AG04450 (cell line): ENCODE measurements at regions not wholly inside any gene's neighbourhood (a gene's known extent, or its start where the extent isn't known, plus 50 kb on each side); places are given as distances from the start of the nearest gene placed in this dataset.

Experiments used
- CTCF ChIA-PET: fragments of 300-600, 350-600 bp; formaldehyde crosslinking; extraction: SDS; loops from one replicate; lab custom pipeline; 2022; ENCODE audit warnings: antibody characterized with exemption, inconsistent platforms; lab: Charles Lee
- POLR2A ChIA-PET: fragments of 350-600 bp; formaldehyde crosslinking; extraction: SDS; loops from one replicate; lab custom pipeline; 2021; ENCODE audit warnings: antibody characterized with exemption, inconsistent platforms; lab: Yijun Ruan, JAX
- DNase-seq: peaks from one replicate; pipeline ENCODE4 v3.0.0-alpha.2; 2011; ENCODE audit warnings: low read depth, low spot score
- H3K27ac ChIP-seq: one replicate; pipeline ENCODE4 v1.5.1; 2012; ENCODE audit warnings: low read depth, low read length, control low read depth
- H3K27me3 ChIP-seq: one replicate; pipeline ENCODE4 v1.6.0; 2012; ENCODE audit warnings: low read length; ENCODE audit not compliant: control insufficient read depth, insufficient read depth
- H3K4me3 ChIP-seq: 2 replicates; pipeline ENCODE4 v1.5.1; 2011; ENCODE audit warnings: mild to moderate bottlenecking, low read depth, low read length, control low read depth
- H3K9me3 ChIP-seq: 2 replicates; pipeline ENCODE4 v1.5.1; 2012; ENCODE audit warnings: low read length; ENCODE audit not compliant: control insufficient read depth, insufficient read depth
- TF ChIP-seq, protein P1 (sequence below): IDR thresholded peaks from 2 replicates; pipeline ENCODE4 v1.5.1; 2011; ENCODE audit warnings: low read depth, low read length, control low read depth, inconsistent platforms

DNA sequence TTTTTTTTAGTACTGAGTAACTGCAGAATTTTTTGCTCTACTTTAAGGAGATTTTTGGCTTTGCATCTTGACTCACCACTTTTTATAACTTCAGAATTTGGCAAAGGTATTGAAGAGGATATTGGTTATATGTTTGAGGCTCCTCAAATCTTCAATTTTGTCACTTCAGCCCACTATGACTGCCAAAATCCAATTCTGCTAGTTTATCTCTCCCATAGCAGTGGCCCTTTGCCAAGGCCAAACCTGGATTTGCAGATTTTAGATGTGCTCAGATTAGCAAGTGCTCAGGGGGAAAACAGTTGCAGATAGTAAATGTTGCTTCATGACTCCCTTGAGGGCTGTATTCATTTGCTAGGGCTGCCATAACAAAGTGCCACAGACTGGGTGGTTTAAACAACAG, 427.5 kb downstream of the ADRA2A start:
- POLR2A ChIA-PET = no interaction called here
- Histone ChIP-seq H3K27ac (no peak overlapping the region), H3K4me3 (no peak overlapping the region), H3K9me3 (peaks cover 7% of the 10 kb centered on the region; the same call in 1 of the 2 replicates), H3K27me3 (no peaks in the 10 kb centered on the region)
- CTCF ChIA-PET = no interaction called here
- no peak for DNase-seq
- TF ChIP-seq, protein P1, sequence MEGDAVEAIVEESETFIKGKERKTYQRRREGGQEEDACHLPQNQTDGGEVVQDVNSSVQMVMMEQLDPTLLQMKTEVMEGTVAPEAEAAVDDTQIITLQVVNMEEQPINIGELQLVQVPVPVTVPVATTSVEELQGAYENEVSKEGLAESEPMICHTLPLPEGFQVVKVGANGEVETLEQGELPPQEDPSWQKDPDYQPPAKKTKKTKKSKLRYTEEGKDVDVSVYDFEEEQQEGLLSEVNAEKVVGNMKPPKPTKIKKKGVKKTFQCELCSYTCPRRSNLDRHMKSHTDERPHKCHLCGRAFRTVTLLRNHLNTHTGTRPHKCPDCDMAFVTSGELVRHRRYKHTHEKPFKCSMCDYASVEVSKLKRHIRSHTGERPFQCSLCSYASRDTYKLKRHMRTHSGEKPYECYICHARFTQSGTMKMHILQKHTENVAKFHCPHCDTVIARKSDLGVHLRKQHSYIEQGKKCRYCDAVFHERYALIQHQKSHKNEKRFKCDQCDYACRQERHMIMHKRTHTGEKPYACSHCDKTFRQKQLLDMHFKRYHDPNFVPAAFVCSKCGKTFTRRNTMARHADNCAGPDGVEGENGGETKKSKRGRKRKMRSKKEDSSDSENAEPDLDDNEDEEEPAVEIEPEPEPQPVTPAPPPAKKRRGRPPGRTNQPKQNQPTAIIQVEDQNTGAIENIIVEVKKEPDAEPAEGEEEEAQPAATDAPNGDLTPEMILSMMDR = no peak

DNA sequence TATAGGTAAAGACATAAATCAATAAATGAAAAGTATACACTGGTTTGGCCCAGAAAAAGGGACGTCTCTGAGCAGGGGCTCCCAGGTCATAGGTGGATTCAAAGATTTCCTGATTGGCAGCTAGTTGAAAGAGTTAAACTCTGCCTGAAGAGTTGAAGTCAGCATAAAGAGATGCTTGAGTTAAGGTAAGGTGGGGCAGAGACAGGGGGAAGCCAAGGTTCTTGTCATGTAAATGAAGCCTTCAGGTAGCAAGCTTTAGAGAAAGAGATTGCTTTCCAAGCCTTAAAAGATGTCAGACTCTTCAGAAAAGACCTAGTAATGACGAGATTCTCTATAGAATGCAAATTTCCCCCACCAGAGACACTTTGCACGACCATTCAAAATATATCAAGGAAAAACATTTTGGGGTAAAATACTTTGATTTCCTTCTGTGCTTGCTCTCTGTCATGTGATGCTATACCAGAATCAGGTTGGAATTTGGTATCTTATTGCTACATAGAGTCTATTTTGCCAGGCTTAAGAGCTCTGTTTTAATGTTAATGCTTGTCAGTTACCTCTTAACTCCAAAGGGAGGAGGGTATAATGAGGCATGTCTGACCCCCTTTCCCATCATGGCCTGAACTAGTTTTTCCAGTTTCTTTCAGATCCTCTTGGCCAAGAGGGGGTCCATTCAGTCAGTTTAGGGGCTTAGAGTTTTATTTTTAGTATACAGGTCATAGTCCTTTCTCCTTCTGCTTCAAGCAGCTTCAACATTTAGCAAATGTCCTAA, 429.6 kb downstream of the ADRA2A start:
- DNase-seq = no peak
- Histone ChIP-seq H3K4me3 (no peak overlapping the region), H3K9me3 (peaks cover 7% of the 10 kb centered on the region; the same call in 1 of the 2 replicates), H3K27me3 (no peaks in the 10 kb centered on the region), H3K27ac (no peak overlapping the region)
- ChIA-PET CTCF (no interaction called here), POLR2A (no interaction called here)
- TF ChIP-seq, protein P1 = no peak

DNA sequence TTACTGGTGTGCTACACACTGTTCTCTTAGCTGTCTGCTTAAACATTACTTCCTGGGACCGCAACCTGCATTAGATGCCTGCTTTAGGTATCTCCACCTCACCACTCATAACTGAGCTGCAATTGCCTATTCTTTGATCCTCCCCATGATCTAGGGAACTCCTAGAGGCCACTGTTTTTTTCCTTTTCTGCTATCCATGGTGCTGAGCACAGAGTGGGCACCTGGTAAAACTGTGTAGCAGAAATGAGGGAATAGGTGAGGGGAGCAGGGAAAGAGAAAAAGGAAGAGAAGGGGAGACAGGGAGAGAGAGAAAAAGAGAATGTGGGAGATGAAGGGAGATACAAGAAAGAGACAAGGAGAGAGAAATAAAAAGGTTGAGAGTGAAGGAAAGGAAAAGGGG, 434.9 kb downstream of the ADRA2A start:
- no peaks in the 10 kb centered on the region for H3K27me3 ChIP-seq
- CTCF ChIA-PET = no interaction called here
- DNase-seq = no peak
- TF ChIP-seq, protein P1 = no peak
- no peak overlapping the region for H3K27ac ChIP-seq
- POLR2A ChIA-PET = no interaction called here
- H3K9me3 ChIP-seq = peaks cover 9% of the 10 kb centered on the region; the same call in 1 of the 2 replicates
- H3K4me3 ChIP-seq = no peak overlapping the region

DNA sequence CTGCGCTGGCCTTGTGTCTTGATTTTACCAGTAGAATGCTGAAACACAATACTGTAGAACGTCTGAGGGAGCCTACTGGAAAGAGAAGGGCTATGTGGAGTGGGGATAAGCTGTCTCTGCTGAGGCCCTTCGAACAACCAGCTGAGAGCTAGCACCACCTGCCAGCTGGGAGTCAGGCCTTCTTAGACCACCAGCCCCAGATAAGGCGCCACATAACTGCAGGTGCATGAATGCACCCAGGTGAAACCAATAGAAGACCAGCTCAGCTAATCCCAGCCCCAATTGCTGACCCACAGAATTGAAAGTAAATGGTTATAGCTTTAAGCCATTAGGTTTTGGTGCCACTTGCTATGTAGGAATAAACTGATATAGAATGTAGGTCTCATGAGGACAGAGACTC, 438.4 kb downstream of the ADRA2A start:
- Histone ChIP-seq H3K4me3 (no peak overlapping the region), H3K27me3 (no peaks in the 10 kb centered on the region), H3K9me3 (peaks cover 11% of the 10 kb centered on the region), H3K27ac (no peak overlapping the region)
- ChIA-PET POLR2A (no interaction called here), CTCF (no interaction called here)
- DNase-seq = no peak
- TF ChIP-seq, protein P1 = no peak

DNA sequence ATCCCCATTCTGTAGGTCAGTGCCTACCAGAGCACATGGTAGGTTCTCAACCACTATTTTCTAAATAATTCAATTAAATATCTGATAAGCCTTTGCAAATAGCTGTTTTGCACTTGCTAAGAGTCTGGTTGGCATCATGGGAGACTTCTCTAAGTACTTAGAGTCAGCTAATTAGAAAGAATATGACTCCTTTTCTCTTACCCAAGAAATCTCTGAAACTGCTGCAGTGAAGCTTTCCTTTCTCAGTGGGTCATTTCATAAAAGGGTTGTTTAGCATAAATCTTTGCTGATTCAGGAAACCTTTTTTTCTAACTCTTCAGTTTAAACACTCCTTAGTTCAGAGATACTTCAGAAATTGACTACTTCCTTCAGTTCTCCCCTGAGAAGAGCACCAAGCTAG, 438.9 kb downstream of the ADRA2A start:
- no peaks in the 10 kb centered on the region for H3K27me3 ChIP-seq
- ChIA-PET CTCF (no interaction called here), POLR2A (no interaction called here)
- TF ChIP-seq, protein P1 = no peak
- H3K9me3 ChIP-seq = peaks cover 11% of the 10 kb centered on the region
- H3K27ac ChIP-seq = no peak overlapping the region
- DNase-seq = no peak
- no peak overlapping the region for H3K4me3 ChIP-seq
